Right ventricle myocardium superior (tissue), 1 donor: ENCODE measurements at regions not wholly inside any gene's neighbourhood (a gene's known extent, or its start where the extent isn't known, plus 50 kb on each side); places are given as distances from the start of the nearest gene placed in this dataset.

Experiments used
- ATAC-seq: fragments of 200-7000 bp; cut with Tn5 transposase; one replicate; pipeline ENCODE4 v1.9.1; 2020; ENCODE audit warnings: mild to moderate bottlenecking; ENCODE audit not compliant: poor library complexity
- DNase-seq: peaks from one replicate; pipeline ENCODE4 v3.0.0-alpha.2; 2020
- intact Hi-C: fragments of 100-400 bp; cut with DNase I; formaldehyde crosslinking; loops from one replicate; pipeline ENCODE4 v1.11.2; 2022
- donor health status: DM: no; HTN: yes; CAD: no; lungs with severe emphysema.

DNA sequence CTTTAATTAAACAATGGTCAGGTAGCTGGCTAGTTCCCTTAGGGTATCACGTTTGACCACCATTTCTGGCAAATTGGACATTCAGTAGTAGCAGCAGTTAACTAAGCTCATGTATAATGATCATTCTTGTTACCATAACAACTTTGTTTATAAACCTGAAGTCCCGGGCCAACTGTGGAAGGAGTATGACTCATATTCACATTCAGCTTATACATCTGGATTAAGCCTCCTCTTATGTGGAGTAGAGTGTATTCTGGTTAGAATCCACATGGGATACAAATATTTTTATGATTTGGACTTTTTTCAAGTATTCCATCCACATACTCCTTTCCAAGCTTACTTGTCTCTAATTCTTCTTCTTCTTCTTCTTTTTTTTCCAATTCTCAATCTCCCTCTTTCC lies 70.3 kb upstream of the ZSWIM2 start:
- ATAC-seq (no peak), DNase-seq (no peak)
- intact Hi-C loops, result no loop called here

DNA sequence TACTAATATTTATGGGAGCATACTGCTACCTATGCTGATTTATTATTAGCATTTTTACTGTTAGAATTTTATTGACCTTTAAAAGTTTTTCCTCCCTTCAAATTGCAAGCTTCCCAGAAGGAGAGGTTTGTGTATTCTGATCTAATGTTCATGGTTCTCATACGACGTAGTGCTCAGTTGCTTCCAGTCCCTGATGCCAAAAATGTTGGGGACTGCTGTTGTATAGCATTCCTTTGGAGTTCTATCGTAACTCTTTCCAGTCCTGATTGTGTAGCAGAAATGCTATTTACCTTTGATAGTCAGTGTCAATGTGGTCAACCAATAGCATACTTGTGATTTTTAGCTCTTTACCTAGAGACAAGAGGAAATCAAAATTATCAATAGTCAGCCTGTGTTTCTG lies 69.5 kb upstream of the ZSWIM2 start:
- ATAC-seq (no peak), DNase-seq (no peak)
- intact Hi-C loops, result no loop called here

DNA sequence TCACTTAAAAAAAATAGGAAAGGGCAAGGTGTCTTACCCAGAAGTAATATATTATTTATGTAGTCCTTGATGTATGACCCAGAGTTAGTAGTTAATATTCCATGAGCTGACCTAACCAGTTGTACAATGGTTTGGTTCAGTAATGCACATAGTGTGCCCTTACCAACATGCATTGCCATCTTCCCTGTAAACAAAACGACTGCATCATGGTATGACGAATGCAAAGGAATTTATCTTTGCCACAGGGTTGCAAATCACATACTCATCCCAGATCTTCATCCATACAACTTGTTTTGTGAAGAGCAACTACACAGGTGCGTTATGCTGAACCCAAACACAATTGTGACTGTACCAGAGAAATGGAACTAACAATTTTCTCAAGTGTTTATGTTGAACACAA lies 68.9 kb upstream of the ZSWIM2 start:
- no peak for ATAC-seq
- intact Hi-C loops, result no loop called here
- no peak for DNase-seq

- intact Hi-C loops, result no loop called here
- no peak for DNase-seq
- ATAC-seq, result no peak
Observed at GRCh38 chr2:186913870-186914269, 64.9 kb upstream of the ZSWIM2 start.

- intact Hi-C loops, result no loop called here
- ATAC-seq (no peak), DNase-seq (no peak)
Observed at GRCh38 chr2:186912979-186913378, 64.0 kb upstream of the ZSWIM2 start.

- ATAC-seq (no peak), DNase-seq (no peak)
- intact Hi-C loops, result no loop called here
Observed at GRCh38 chr2:186911551-186912085, 62.6 kb upstream of the ZSWIM2 start.

GRCh38 chr2:186910996-186911395 lies 62.0 kb upstream of the ZSWIM2 start:
- intact Hi-C loops, result no loop called here
- DNase-seq, result no peak
- no peak for ATAC-seq

DNA sequence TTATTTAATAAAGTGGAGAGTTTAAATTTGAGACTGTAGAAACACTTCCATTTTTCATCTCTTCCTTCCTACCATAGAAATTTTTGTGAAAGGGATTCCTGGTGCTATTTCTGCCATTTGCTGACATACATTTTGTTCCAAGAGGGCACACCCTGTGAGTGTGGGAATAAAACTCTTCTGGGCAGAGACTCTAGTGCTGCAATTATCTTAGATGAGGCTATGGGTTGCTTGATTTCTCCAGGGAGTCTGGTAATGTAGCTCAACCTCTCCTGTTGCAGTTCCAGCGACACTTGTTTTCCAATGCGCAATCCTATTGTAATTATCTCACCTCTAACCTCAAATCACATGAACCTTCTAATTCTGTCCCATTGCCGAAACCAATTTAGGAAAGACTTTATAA lies 60.1 kb upstream of the ZSWIM2 start:
- ATAC-seq, result peak; percentile 45
- intact Hi-C loops, result no loop called here

GRCh38 chr2:186907897-186908296 lies 58.9 kb upstream of the ZSWIM2 start:
- no peak for DNase-seq

More for the DNA sequence above, 60.1 kb upstream of the ZSWIM2 start:
- no peak for DNase-seq

DNA sequence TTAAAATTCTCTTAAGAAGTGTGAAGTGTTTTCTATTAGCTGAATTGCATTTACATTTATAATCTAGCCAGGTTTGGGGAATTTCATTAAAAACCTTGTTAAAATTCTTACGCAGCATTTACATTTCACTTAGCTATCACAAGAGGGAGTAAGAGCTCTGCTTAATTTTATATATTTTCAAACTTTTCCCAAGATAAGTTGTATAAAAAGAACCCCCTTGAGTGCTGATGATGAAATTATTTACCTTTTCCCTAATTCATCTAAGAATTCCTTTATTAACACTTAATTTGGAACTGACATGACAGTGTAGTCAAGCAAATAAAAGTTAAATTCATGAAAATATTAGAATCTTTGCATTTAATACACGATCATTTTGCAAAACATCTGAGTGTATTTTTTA lies 54.2 kb upstream of the ZSWIM2 start:
- intact Hi-C loops, result no loop called here
- no peak for ATAC-seq

More at GRCh38 chr2:186907897-186908296, 58.9 kb upstream of the ZSWIM2 start:
- intact Hi-C loops, result no loop called here
- no peak for ATAC-seq

More for the DNA sequence above, 54.2 kb upstream of the ZSWIM2 start:
- DNase-seq, result no peak
